Fibroblast of gingiva (primary cell): ENCODE measurements at regions not wholly inside any gene's neighbourhood (a gene's known extent, or its start where the extent isn't known, plus 50 kb on each side); places are given as distances from the start of the nearest gene placed in this dataset.
A peak's percentile ranks its signal among the peaks of the same experiment; 100 is the strongest.
"Not testable (repeated sequence)": the region's sequence is repeated elsewhere in the genome, so short reads cannot be mapped to it uniquely, and the experiment has no call there.

ENCODE experiments used
- DNase-seq: peaks from one replicate; pipeline ENCODE4 v3.0.0-alpha.2; 2011; ENCODE audit warnings: low read depth

DNA sequence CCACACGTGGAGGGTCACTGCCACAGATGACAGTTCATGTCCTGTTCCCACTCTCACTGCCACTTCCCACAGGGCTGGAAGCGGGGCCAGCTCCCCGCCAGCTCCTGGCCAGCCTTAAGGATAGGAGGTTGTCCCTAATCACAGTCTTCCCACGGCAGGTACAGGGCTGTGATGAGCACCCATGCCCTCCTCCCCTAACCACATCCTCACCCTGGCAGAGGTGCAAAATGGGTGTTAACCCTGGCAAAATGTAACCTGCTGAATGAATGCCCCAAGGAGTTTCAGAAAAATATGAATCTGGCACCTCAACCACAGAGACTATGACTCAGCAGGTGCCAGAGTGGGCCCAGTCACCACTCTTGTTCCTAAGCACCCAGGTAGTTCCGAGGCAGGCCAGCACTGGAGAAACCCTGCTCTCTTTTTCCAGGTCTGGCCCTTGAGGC is 185.1 kb upstream of the TPM1 start:
- DNase-seq: no peak

DNA sequence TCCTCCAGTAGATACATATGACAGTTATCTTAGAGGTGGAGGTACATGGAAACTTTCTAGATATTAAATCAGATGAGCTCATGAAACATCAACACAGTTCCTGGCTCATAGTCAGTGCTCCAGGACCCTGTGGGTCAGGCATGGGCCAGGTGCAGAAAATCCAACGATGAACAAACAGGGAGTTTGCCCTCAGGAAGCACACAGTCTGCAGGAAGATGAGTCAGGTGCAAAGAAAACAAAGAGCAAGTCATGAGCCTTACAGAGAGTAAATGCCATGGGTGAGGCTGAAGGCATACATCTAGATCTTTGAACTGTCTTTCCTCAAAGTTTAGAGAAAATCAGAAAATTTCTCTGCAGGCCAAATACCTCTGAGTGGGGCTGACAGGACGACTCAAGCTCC is 184.2 kb upstream of the TPM1 start:
- no peak for DNase-seq

GRCh38 chr15:62862717-62863116 is 179.8 kb upstream of the TPM1 start:
- DNase-seq: no peak

DNA sequence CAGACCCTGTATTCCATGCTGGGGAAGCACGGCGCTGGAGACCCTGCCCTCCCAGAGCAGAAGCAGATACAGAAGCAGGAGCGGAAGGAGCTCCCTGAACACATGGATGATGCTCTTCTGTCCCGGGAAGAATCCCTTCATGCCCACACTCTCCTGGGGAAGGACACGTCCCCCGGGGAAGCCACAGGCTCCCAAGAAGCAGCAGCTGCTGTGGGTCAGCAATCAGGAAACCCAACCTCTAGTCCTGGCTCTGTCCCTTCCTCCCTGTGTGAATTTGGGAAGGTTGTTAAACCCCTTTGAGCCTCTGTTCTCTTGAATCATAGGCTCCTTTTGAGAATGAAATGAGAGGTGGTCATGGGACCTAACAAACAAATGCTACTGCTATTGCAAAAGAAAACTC is 176.2 kb upstream of the TPM1 start:
- DNase-seq: no peak

DNA sequence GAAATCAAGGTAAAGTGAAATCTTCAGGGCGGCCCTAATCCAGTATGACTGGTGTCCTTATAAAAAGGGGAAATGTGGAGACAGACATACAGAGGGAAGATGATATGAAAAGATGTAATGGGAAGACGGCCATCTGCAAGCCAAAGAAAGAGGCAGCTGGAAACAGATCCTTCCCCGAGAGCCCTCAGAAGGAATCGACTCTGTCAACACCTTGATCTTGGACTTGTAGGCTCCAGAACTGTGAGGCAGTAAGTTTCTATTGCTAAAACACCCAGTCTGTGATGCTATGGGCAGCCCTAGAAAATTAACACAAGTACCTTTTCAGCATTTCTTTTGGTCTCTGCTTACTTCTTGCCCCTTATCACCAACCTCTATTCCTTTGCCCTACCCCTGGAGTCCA is 174.7 kb upstream of the TPM1 start:
- DNase-seq: no peak

DNA sequence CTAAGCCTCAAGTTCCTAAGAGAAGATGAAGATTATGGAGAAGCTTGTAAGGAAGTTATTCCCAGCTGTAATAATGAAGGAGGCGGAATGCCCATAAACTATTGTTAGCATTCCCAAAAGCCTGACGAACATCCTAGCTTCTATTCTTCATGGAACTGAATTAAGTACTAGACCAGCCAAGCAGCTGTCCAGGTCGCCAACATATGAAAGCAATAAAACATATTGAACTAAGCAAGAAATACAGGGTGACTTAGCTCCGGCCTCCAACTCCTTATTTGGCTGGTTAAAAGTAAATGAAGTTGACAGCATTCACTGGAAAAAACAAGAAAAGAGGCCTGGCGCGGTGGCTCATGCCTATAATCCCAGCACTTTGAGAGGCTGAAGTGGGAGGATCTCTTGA is 174.0 kb upstream of the TPM1 start:
- DNase-seq: peak; percentile 49

- no peak for DNase-seq
Observed at GRCh38 chr15:62869116-62869515, 173.4 kb upstream of the TPM1 start.

- no peak for DNase-seq
Observed at GRCh38 chr15:62870216-62870615, 172.3 kb upstream of the TPM1 start.

DNA sequence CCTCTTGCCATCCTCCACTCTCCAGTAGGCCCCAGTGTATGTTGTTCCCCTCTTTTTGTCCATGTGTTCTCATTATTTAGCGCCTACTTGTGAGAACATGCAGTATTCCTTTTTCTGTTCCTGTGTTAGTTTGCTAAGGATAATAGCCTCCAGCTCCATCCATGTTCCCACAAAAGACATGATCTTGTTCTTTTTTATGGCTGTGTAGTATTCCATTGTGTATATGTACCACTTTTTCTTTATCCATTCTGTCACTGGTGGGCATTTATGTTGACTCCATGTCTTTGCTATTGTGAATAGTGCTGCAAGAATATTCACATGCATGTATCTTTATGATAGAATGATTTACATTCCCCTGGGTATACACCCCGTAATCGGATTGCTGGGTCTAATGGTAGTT is 171.8 kb upstream of the TPM1 start:
- not testable (repeated sequence) for DNase-seq

DNA sequence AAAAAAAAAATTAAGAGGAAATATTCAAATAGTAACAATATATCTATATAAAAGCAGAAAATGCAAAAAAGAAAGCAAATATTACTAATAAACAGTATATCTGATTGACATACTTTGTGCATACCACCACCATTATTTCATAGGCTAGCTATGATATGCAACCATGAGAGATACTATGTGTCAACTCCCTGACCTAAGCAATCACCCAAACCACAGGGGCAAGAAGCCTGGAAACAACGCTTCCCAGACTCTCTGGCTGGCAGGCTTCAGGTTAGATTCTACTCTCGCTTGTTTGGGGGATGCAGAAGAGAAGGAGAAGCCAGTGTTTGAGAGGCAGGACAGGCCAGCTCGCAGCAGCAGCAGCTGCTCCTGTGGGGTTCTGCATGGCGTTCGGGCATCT is 169.3 kb upstream of the TPM1 start:
- no peak for DNase-seq

DNA sequence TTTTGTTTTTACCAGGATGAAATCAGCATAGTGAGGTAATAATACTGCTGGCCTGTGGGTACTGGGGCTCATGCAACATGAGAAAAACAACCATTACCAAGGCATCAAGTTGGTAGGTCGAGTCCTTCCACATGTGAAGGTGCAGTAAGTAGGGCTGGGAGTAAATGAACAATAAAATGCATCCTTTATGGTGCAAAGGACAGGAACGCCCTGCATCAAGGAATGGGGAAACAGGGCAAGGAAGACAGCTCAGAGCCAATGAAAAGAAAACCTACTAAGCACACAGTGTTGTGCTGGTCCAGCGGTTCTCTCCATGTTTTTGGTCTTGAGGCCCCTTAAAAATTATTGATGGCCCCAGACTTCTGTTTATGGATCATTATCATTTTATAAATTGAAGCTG is 168.5 kb upstream of the TPM1 start:
- no peak for DNase-seq

DNA sequence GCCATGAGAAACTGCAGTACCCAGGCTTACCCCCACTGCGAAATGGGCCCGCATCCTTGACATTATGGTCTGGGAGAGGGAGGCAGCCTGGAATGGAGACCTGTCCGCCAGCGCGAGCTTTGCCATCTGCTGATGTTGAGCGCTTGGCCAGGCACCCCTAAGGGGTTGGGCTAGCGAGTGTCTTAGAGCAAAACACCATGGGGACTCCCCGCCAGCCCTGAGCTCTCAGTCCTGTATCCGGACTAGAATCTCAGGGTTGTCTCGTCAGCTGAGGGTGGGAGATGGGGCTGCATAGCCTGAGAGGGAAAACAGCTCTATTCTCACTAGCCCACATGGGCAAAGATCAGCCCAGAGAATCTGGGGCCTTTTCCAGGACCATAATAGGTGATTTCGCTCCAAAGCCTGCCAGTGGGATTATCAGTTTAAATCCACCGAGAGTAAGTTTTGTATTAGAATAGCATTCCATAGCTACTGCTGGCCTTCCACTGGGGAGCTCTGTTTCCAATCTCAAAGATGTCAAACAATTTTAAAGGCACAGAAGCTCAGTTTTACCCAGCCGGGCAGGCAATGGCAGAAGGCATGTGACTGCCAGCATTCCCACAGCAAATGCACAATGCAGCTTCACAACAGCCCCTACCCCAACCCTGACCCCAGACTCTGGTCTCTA is 167.5 kb upstream of the TPM1 start:
- DNase-seq: no peak

- no peak for DNase-seq
Observed at GRCh38 chr15:62875626-62876021, 166.9 kb upstream of the TPM1 start.

DNA sequence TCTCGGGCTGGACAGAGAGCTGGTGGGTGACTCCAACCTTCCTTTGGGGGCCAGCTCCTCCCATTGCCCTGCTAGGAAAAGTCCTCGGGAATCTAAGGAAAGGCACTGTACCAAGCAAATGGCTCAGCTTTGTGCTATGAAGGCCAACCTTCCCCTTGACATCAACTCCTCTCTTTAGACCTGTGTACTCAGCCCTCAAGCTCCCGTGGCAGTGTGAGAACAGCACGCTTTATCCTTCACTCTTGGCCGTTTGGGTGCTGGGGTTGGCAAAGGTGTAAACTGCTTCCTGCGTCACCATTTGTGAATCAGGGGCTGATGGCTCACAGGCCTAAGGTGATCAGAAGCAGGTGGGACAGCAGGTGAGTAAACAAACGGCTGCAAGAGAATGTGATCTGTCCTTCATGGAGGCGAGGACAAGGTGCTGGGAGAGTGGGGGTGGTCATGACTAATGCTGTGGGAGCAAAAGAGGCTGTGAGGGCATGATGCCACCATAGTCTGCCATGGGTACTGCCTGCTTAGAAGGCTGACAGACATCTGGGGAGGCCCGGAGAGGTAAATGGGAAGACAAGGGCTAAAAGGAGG is 165.2 kb upstream of the TPM1 start:
- DNase-seq: no peak

DNA sequence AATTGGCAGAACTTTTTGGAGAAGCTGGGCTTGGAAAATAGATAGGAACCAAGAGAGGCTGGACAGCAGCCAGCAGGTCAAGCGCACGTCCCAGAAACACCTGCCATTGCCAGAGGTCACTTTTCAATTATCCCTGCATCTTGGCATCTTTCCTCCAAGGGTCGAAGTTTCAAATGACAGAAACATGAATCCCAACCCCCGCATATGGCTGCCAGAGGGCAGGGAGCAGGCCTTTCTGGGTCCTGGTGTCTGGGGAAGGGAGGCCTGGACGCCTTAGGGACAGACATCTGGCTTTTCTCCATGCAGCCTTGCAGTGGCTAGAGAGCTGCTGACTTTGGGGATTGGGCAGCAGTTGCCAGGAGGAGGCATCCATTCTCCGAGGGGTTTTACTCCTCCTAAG is 164.5 kb upstream of the TPM1 start:
- DNase-seq: no peak

- no peak for DNase-seq
Observed at GRCh38 chr15:62879770-62880169, 162.8 kb upstream of the TPM1 start.

- DNase-seq: peak; percentile 66
Observed at GRCh38 chr15:62880278-62880677, 162.3 kb upstream of the TPM1 start.

DNA sequence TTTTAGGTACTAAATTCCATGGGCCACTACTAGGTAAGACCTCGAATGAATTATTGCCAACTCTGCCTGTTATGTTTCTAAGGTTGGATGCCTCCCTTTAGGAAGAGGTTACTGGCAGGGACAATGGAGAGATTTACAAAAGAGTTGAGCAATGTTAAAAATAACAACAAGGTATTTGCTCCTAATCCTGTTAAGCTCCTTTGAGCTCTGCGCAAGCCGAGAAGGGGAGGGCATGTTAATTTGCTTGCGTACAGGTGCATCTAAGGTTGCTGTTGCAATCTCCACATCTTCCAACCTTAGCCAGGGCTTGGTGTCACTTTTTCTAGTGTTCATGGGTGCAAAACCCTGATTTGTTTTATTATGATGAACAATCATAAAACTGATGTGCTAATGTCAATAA is 161.5 kb upstream of the TPM1 start:
- no peak for DNase-seq

- DNase-seq: peak; percentile 77
Observed at GRCh38 chr15:62883938-62884479, 158.5 kb upstream of the TPM1 start.

GRCh38 chr15:62886431-62887071 is 156.0 kb upstream of the TPM1 start:
- DNase-seq: no peak

- DNase-seq: no peak
Observed at GRCh38 chr15:62887113-62887570, 155.4 kb upstream of the TPM1 start.

- no peak for DNase-seq
Observed at GRCh38 chr15:62888623-62889022, 153.9 kb upstream of the TPM1 start.

DNA sequence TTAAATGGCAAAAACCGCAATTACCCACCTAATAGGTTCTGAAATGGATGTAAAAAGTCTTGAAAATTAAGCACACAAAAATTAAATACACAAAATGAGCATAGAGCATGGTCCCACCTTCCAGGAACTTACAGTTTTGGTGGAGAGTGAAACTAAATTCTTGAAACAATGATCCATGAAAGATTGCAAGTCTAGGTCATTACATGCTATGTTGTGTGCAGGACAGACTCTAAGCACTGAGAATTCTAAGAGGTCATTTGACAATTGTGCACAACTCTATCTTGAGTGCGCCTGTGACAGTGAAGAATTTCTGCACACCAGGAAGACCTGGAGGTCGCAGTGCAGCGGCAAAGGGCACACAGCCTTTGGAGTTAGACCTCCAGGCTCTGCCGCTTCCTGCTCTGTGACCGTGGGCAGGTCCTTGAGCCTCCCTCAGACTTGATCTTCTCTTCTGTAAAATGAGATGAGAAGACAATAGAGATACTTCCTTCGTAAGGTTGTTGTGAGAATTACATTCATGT is 153.3 kb upstream of the TPM1 start:
- DNase-seq: no peak
